Dermis blood vessel endothelial cell (primary cell): ENCODE measurements at regions not wholly inside any gene's neighbourhood (a gene's known extent, or its start where the extent isn't known, plus 50 kb on each side); places are given as distances from the start of the nearest gene placed in this dataset.

Experiments used
- DNase-seq: peaks from one replicate; pipeline ENCODE4 v3.0.0; 2010

DNA sequence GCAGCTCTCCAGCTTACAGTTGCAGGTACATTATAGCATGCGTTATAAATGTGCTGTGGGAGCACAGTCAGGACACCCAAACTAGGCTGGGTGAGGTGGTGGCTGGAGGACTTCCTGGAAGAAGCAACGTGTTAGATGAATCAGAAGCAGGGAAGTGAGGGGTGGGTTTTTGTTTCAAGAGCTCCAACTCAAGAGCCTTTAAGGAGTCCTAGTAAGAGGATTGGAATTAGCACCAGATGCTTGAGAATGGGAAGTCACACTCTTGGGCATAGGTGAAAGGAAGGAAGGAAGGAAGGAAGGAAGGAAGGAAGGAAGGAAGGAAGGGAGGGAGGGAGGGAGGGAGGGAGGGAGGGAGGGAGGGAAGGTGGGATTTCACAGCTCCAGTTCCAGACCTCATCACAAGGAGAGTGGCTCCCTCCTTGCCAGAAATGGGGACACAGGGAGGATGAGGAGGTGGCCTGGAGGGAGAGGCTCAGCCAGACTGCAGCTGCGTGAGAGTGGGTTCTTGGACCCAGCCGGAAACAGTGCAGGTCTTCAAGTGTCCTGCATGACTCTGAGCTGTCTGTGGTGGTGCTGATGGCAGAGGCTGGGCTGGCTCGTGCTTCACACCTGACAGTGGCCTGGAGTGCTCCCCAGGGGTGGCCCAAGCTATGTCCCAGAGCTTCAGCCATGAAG, 115.7 kb upstream of the GSC start:
- DNase-seq = no peak

- DNase-seq = no peak
Observed at GRCh38 chr14:94884616-94885230, 114.8 kb upstream of the GSC start.

DNA sequence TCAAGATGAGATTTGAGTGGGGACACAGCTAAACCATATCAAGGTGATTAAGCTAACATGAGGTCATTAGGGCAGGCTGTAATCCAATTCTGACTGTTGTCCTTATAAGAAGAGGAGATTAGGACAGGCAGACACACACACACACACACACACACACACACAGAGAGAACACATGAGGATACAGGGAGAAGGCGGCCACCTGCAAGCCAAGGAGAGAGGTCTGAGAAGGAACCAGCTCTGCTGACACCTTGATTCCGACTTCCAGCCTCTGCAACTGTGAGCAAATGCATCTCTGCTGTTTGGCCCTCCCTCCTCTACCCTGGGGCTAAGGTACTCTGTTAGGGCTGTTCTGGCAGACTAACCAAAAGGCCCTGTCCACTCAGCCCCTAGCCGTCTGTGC, 112.5 kb upstream of the GSC start:
- DNase-seq = no peak

- DNase-seq = no peak
Observed at GRCh38 chr14:94880876-94881275, 111.0 kb upstream of the GSC start.

DNA sequence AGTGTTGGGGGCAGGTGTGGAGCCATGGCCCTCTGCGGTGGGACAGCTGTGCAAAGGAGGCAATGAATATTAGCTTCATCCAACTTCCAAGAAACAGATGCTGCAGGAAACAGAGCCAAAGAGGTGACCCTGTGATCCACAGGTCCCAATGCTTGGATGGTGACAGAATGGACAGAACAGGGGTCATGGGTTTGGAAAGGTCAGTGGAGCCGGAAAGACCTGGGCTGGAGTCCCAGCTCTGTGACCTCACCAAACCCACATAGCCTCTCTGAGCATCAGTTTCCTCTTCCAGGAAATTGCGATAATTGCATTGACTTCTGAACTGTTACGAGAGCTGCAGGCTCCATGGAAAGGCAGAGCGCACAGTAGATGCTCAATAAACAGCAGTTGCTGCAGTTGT, 110.2 kb upstream of the GSC start:
- no peak for DNase-seq

DNA sequence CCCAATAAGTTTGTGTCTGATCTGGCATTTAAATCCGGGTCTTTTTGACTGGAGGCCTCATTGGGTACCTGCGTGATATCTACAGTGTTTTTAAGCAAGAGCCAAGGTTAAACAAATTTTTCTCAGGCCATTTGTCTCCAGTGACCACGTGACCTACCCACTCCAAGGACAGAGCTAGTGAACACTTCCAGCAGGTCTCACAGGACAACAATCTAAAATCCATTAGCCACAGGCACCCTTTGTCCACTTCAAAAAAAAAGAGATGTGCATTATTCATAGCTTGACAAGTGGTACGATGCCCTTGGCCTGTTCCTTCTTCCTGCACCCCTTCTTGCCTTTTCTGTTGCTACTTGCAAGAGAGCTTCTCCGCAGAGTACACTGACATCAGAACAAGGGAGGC, 109.6 kb upstream of the GSC start:
- DNase-seq = no peak

DNA sequence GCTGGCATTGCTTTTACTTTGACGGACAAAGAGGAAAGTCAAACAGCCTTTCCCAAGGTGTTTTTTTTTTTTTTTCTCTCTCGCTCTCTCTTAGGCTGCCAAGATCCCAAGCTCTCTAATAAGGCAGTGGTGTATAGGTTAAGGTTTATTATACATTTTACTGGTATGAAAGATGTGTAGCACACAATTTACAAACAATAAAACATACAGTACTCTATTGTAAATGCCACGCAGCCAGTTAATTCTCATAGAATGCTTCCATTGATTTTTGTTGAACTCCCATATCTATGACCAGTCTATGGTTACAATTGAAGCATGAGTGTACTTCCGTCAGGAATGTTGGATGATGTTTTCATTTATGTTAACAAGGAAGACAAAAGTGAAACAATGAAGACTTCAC, 106.4 kb upstream of the GSC start:
- DNase-seq = no peak

DNA sequence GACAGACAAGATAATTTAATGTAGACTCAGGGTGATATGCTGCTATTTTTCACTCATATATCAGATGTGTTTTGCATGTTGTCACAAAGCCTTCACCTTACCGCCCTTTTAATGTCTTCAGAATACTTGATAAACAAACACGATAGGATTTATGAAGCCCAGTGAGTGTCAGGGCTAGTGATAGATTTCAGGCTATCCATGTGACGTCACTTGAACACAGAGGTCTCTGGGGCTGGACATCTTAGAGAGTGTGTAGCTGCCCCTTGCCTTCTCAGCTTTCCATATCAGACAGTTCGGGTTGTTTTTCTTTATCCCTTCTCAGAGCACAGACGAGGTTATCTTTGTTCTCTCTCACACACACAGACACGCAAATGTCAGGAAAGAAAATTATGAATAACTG, 105.3 kb upstream of the GSC start:
- DNase-seq = no peak

DNA sequence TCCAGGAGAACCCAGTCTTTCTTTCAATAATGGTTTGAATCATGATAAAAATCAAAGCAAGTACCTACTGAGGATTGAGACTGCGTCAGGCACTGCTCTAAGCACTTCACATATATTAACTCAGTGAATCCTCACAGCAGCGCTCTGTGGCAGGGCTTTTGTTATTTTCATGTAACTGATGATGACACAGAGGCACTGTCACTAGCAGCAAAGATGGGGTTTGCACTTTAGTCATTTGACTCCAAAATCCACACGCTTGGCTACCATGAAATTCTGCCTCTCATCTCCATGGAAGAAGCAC, 98.8 kb upstream of the GSC start:
- DNase-seq = no peak

- DNase-seq = no peak
Observed at GRCh38 chr14:94867946-94868771, 98.2 kb upstream of the GSC start.

DNA sequence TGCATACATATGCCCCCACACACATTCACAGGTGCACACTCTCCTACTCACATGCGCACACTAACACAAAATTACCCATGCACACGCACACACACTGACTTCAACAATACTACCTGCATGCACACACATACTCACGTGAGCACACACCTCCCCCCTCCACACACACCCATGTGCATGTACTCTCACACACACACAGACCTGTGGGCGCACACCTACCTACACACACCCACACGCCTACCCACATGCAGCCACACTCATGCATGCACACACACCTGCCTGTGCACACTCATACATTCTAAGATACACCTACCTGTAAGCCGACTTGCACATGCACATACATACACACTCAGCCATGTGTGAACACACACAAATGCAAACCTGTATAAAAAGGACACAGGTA, 97.3 kb upstream of the GSC start:
- no peak for DNase-seq

- no peak for DNase-seq
Observed at GRCh38 chr14:94864387-94865195, 94.7 kb upstream of the GSC start.

GRCh38 chr14:94863366-94863765, 93.5 kb upstream of the GSC start:
- no peak for DNase-seq

GRCh38 chr14:94857950-94858349, 88.0 kb upstream of the GSC start:
- no peak for DNase-seq

DNA sequence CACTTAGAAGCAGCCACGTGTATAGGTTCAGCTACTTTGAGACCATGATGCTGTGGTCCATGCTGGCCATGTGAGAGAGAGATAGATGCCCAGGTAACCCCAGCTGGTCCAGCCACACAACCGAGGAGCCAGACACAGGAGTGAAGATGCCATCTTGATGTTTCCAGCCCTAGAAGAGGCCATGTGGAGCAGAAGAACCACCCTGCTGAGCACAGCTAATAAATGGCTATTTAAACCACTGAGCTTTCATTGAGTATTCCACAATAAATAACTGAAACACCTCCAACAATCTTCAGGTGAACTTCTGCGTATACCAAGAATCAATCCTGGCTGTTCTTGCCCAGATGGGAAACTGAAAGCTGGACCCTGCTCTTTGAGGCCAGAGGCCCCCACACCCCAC, 84.0 kb upstream of the GSC start:
- no peak for DNase-seq

DNA sequence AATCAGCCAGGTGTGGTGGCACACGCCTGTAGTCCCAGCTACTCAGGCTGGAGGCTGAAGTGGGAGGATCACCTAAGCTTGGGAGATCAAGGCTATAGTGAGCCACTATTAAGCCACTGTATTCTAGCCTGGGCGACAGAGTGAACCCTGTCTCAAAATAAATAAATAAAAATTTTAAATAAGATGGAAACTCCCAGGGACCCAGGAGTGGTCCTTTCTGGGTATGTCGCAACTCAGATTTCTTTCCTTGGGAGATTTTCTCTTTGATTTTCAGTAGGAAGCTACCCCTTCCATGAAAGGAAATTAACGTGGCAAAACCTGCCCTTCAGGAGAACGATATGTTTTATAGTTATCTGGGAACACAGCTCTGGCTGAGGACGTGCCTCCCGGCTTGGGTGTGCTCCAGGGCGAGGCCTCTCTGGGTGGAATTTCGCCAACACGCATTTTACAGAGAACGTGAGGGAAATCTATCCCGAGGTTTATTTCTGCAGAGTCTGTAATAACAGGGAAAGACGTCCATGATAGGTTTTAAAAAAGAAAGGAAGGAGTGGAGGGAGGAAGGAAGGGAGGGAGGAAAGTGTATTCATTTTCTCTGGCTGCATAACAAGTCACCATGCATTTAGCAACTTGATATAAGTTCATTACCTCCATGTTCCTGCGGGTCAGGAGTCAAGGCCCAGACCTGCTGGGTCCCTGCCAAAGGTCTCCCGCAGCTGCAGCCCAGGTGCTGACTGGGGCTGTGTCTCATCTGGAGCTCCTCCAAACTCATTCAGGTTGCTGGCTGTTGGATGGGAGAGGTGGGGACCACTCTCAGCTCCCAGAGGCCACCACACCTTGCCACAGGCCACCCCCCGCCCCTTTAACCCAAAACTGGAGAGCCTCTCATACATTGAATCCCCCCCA, 80.6 kb upstream of the GSC start:
- no peak for DNase-seq

DNA sequence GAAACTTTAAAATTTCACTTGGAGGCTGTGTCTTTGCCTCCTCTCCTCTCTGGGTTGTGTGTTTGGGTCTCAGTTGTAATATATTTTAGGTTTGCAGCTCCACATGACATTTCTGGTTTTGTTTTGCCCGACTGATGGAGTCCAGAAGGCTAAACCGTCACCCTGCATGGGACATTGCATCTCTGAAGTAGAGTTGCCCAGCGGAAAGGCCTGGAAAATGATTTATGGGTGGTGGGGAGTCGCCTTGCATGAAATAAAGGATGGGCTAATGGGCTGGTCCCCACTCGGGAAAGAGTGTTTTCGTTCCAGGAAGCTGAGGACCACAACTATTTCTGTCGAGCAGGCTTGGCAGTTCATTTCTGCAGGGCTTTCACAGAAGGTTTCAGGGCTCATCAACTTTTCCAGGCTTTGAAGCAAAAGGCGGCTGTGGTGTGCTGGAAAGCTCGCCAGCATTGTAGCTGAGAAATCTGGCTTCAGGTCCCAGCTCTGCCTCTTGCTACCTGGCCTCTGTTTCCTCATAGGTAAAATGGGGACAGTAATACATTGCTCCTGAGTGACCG, 74.8 kb upstream of the GSC start:
- DNase-seq = no peak

DNA sequence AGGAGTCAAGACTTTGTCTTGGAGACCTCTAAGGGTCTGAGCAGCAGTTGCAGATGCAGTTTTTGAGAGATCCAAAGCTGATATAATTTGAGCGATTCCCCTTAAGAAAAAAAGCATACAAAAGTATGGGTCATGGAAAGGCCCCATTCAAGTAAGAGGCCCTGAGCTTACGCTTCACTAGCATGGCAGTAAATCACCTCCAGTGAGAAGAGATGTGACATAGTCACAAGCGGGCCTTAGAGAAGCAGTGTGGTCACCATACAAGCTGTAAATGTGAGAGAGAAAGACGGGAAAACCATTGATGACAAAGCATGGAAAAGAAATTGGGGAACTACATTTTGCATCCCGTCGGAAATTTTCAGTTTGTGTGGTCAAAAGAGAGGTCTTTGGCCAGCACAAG, 70.6 kb upstream of the GSC start:
- no peak for DNase-seq

DNA sequence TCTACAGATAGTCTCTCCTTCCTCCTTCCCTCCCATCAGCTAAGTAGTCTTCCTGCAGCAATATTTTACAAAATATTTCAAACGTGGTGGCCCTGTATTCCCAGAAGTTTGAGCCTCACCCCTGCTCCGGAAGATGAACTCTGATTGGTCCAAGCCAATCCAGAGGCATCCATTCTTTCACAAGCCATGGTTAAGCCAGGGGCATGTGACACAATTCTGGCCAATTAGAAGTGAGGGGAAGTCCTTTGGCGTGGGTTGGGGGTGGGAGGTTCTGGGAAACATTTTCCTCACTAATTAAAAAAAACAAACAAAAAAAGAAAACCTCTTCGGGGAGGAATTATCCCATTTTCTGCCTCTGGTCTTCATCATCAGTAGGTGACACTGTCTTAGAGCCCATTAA, 69.4 kb upstream of the GSC start:
- no peak for DNase-seq

DNA sequence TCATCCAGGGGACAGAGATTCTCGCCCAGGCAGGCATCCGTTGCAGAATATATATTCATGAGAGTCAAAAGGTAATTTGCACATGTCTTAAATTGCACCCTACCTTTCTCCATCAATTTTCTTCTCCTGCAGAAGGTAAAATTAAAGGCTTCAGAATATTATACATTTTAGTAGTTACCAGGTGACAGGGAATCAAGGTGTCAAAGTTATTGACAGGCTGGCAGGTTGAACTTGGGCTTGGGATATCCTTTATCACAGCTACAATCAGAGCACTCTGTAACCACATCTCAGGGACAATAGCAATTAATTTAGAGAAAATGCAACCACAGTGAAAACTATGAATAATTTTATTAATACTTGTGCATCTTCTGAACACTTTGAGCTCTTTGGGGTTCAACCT, 66.9 kb upstream of the GSC start:
- DNase-seq = no peak

GRCh38 chr14:94833633-94834032, 63.7 kb upstream of the GSC start:
- no peak for DNase-seq

DNA sequence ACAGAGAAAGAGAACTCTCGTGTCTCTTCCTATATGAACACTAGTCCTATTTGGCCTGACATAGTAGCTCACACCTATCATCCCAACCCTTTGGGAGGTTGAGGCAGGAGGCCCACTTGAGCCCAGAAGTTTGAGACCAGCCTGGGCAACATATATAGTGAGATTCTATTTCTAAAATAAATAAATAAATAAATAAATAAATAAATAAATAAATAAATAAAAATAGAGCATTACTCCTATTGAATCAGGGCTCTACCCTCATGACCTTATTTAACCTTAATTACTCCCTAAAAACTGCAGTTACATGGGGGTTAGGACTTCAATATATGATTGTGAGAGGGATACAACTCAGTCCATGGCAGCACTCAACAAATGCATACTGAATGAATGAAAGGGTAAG, 61.2 kb upstream of the GSC start:
- no peak for DNase-seq
